ENCODE measurements at regions not wholly inside any gene's neighbourhood (a gene's known extent, or its start where the extent isn't known, plus 50 kb on each side); places are given as distances from the start of the nearest gene placed in this dataset.

GRCh38 chr6:163862701-163863100 is 448.2 kb downstream of the QKI start:
- ChIA-PET POLR2A (ENCODE audit: unreplicated experiment) (no interaction called here), CTCF (interaction anchor here (1.5 kb wide), 1 partner anchor 10 kb away, joined by 3 read pairs; no protein-coding TSS in a partner anchor)
- Histone ChIP-seq H3K36me3 (ENCODE audit: control insufficient read depth, insufficient read depth, low read length) (no peaks in the 10 kb centered on the region), H2BK15ac (ENCODE audit: low read depth, low read length) (0 out of 3 replicates have a peak overlapping the region, but pooled peaks have one; percentile 58), H3K18ac (ENCODE audit: low read depth, low read length) (no peak overlapping the region), H3K9me3 (ENCODE audit: control insufficient read depth, insufficient read depth, low read length) (no peaks in the 10 kb centered on the region), H3K14ac (replicated peaks; ENCODE audit: low read depth, low read length) (no peak overlapping the region), H3K4ac (ENCODE audit: low read depth, low read length) (peak overlapping the region; percentile 44; the same call in 1 of the 2 replicates), H2BK20ac (ENCODE audit: low read depth, low read length) (peak overlapping the region; percentile 81; the same call in 1 of the 2 replicates), H4K20me1 (ENCODE audit: insufficient read depth, low read length) (no peaks in the 10 kb centered on the region), H3K56ac (ENCODE audit: extremely low read depth, insufficient read depth, low read length) (no peak overlapping the region), H2AFZ (replicated peaks; ENCODE audit: low read length, poor library complexity) (no peak overlapping the region), H3K4me2 (ENCODE audit: low read depth, low read length) (no peak overlapping the region), H3K27ac (ENCODE audit: insufficient read depth, low read length) (no peak overlapping the region), H4K5ac (ENCODE audit: low read depth, low read length) (no peak overlapping the region), H3K79me1 (ENCODE audit: low read depth in 1 of 2, low read length in 2 of 2) (peaks cover 0 to 7% of the 10 kb centered on the region in 2 experiments; a peak in 2 of 4 replicates), H2BK120ac (ENCODE audit: low read depth, low read length) (peak overlapping the region; percentile 28; the same call in 1 of the 2 replicates), H3K9ac (ENCODE audit: low read depth, low read length) (no peak overlapping the region), H2BK5ac (ENCODE audit: low read depth, low read length, poor library complexity, severe bottlenecking) (peak overlapping the region; percentile 13), H3K27me3 (ENCODE audit: control insufficient read depth, insufficient read depth, low read length) (no peaks in the 10 kb centered on the region), H4K91ac (ENCODE audit: insufficient read depth, low read depth, low read length) (0 out of 2 replicates have a peak overlapping the region, but pooled peaks have one; percentile 23), H2AK5ac (ENCODE audit: low read depth, low read length) (peak overlapping the region; percentile 2; the same call in 1 of the 2 replicates), H2AK9ac (replicated peaks; ENCODE audit: low read depth, low read length, poor library complexity) (no peak overlapping the region), H3K4me3 (ENCODE audit: insufficient read depth, low read depth, low read length) (no peak overlapping the region), H3K4me1 (ENCODE audit: control insufficient read depth, insufficient read depth, low read length) (0 out of 2 replicates have a peak, but pooled peaks cover 2% of the 10 kb centered on the region), H3K9me1 (ENCODE audit: insufficient read depth, low read length) (peaks cover 3% of the 10 kb centered on the region; the same call in 1 of the 2 replicates), H4K8ac (ENCODE audit: low read depth in 2 of 2, low read length in 2 of 2) (peak overlapping the region in 1 of 2 experiments; percentile 63; a peak in 1 of 4 replicates), H3K23ac (ENCODE audit: low read depth, low read length) (no peak overlapping the region)
- ATAC-seq (ENCODE audit: low read depth) (no peak), DNase-seq (peak; percentile 21)
- BruUV-seq (replicated peaks): no TSS peak
- intact Hi-C loops (cut with micrococcal nuclease): loop anchor here (10.0 kb wide), 1 partner anchor 278 kb away; no protein-coding TSS in a partner anchor
- in situ Hi-C loops (cut with MboI; ENCODE audit: low sequenced_read_pairs): no loop called here
- dilution Hi-C loops (cut with HindIII; ENCODE audit: low sequenced_read_pairs, unreplicated experiment): no loop called here
- 83% methylated on average over 1 of the region's 5 CpGs; no CpG with 5 or more reads in 1 of the 2 experiments for WGBS, 2 experiments (ENCODE audit: extremely low coverage in 2 of 2, insufficient read length in 1 of 2)
- TF ChIP-seq RCOR1 (IDR thresholded peaks at IDR 0.05; ENCODE audit: insufficient replicate concordance, low read length) (no peak), CHD1 (IDR thresholded peaks at IDR 0.05; ENCODE audit: low read depth, low read length) (no peak), USF2 (IDR thresholded peaks at IDR 0.05; ENCODE audit: low read depth, low read length) (no peak), NFE2L2 (IDR thresholded peaks at IDR 0.05; ENCODE audit: low read depth, low read length) (no peak), MAZ (IDR thresholded peaks at IDR 0.05; ENCODE audit: borderline replicate concordance, low read depth, low read length) (no peak), CEBPB (IDR thresholded peaks at IDR 0.05; ENCODE audit: low read depth, low read length) (no peak), BHLHE40 (IDR thresholded peaks at IDR 0.05; ENCODE audit: low read depth, low read length) (no peak), SMC3 (IDR thresholded peaks at IDR 0.05; ENCODE audit: low read depth, low read length) (no peak), RFX5 (IDR thresholded peaks at IDR 0.05; ENCODE audit: low read depth, low read length) (no peak), FOS (IDR thresholded peaks at IDR 0.05; ENCODE audit: low read depth, low read length) (no peak)

All from IMR-90 (cell line).